Adrenal gland (tissue), 9 donors: ENCODE measurements at regions not wholly inside any gene's neighbourhood (a gene's known extent, or its start where the extent isn't known, plus 50 kb on each side); places are given as distances from the start of the nearest gene placed in this dataset.

Source experiments
- DNase-seq, 7 donors: peaks; one replicate each; pipeline ENCODE4 v3.0.0-alpha.2; 2019 to 2020
- H3K27ac ChIP-seq, 5 donors: fragments of 200-600 bp; sonication (generic) in 4 of 5; 1 replicate in 3 of 5; 2 replicates in 2 of 5; pipeline versions ENCODE4 v1.5.1 to v1.8.0; 2016 to 2020; ENCODE audit warnings: mild to moderate bottlenecking in 1 of 5
- H3K27me3 ChIP-seq: fragments of 200-600 bp; 2 replicates; pipeline ENCODE4 v1.8.0; 2021
- H3K36me3 ChIP-seq, 2 donors: fragments of 200-600 bp; replicated peaks in 1 of 2; 1 replicate in 1 of 2; 2 replicates in 1 of 2; pipeline versions ENCODE4 v1.5.1 to v1.8.0; 2018 to 2022
- H3K4me1 ChIP-seq, 2 donors: fragments of 200-600 bp; replicated peaks in 1 of 2; 1 replicate in 1 of 2; 2 replicates in 1 of 2; pipeline versions ENCODE4 v1.5.1 to v1.8.0; 2018 to 2021
- H3K4me3 ChIP-seq, 4 donors: fragments of 200-600 bp; sonication (generic) in 3 of 4; one replicate each; pipeline ENCODE4 v1.5.1; 2016 to 2018
- H3K9me3 ChIP-seq, 3 donors: fragments of 200-600 bp; sonication (generic) in 1 of 3; replicated peaks in 1 of 3; 1 replicate in 2 of 3; 2 replicates in 1 of 3; pipeline versions ENCODE4 v1.5.1 to v1.8.0; 2016 to 2021
- POLR2A ChIP-seq, 2 donors: fragments of 450-650 bp; IDR thresholded peaks; one replicate each; pipeline ENCODE4 v1.6.1; 2017; ENCODE audit warnings: antibody characterized with exemption in 2 of 2, mild to moderate bottlenecking in 2 of 2, moderate library complexity in 1 of 2
- WGBS, 4 donors: extraction: QIAGEN DNeasy Blood & Tissue Kit in 2 of 4; methylation state at CpG; one replicate each; pipeline versions ENCODE4 v1.1.5 to v1.1.7; 2013 to 2017; 5-methylcytosine and 5-hydroxymethylcytosine counted together
- intact Hi-C, 2 donors: fragments of 100-400 bp; cut with DNase I; formaldehyde crosslinking; loops; one replicate each; pipeline versions ENCODE4 v1.14.1 to v1.15.0; 2022 to 2023
- TF ChIP-seq, protein P1 (sequence below), 6 experiments: fragments of 450-650 bp in 4 of 6; fragments of 200-600 bp in 2 of 6; sonication (generic) in 1 of 6; IDR thresholded peaks; 1 replicate in 5 of 6; 2 replicates in 1 of 6; pipeline versions ENCODE4 v1.5.1 to v1.8.0; 2016 to 2021; ENCODE audit warnings: antibody characterized with exemption in 6 of 6, mild to moderate bottlenecking in 2 of 6, moderate library complexity in 1 of 6
- donor health status: healthy with polysubstance abuse.
- donor health status: Bipolar disorder and iron deficiency.
- donor health status: DM: yes; HTN: yes; CAD: no.
- donor health status: DM: no; HTN: no; CAD: no.
- donor health status: DM: no; HTN: no; CAD: no.

DNA sequence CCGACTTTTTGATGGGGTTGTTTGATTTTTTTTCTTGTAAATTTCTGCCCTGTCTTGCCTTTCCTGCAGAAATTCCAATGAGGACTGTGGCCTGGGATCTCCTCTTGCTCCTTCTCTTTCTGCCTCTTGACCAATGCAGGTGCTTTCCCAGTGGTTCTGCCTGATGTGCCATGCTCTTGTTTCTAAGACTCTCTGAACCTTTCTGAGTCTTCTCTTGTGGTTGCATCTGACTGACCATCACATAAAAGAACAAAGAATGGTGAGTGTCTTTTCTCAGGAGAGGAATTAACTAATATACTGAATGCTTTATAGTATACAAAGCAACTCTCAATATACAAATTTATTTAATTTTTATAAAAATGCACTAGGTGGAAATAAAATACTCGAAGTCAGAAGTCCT lies 424.6 kb downstream of the TRIB2 start:
- WGBS, 4 donors = 70 to 84% (median 77%) methylated on average over 2 of the region's 2 CpGs
- Histone ChIP-seq H3K36me3 (no peaks in the 10 kb centered on the region), H3K27me3 (no peaks in the 10 kb centered on the region), H3K9me3 (no peaks in the 10 kb centered on the region), H3K4me3 (no peak overlapping the region), H3K27ac (no peak overlapping the region), H3K4me1 (no peaks in the 10 kb centered on the region)
- no peak for DNase-seq
- intact Hi-C loops = no loop called here
- no peak for TF ChIP-seq POLR2A (IDR thresholded peaks at IDR 0.05)
- TF ChIP-seq, protein P1, sequence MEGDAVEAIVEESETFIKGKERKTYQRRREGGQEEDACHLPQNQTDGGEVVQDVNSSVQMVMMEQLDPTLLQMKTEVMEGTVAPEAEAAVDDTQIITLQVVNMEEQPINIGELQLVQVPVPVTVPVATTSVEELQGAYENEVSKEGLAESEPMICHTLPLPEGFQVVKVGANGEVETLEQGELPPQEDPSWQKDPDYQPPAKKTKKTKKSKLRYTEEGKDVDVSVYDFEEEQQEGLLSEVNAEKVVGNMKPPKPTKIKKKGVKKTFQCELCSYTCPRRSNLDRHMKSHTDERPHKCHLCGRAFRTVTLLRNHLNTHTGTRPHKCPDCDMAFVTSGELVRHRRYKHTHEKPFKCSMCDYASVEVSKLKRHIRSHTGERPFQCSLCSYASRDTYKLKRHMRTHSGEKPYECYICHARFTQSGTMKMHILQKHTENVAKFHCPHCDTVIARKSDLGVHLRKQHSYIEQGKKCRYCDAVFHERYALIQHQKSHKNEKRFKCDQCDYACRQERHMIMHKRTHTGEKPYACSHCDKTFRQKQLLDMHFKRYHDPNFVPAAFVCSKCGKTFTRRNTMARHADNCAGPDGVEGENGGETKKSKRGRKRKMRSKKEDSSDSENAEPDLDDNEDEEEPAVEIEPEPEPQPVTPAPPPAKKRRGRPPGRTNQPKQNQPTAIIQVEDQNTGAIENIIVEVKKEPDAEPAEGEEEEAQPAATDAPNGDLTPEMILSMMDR (IDR thresholded peaks at IDR 0.05) = no peak

DNA sequence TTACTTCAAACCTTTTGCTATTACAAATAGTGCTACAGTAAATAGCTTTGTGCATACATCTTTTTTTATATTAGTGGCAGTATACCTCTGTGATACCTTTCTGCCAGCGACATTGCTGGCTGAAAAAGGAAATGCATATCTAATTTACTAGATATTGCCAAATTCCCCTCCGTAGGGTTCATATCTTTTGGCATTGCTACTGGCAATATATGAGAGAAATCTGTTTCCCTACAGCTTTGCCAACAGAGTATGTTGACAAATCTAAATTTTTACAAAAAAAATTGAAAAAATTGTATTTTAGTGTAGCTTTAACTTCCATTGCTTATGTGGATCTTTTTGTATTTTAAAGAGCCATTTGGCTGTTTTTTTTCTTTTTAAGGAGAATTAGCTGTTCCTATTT lies 426.7 kb downstream of the TRIB2 start:
- H3K4me1 ChIP-seq = no peaks in the 10 kb centered on the region
- 60 to 78% (median 68%) methylated on average over 2 of the region's 2 CpGs for WGBS, 4 donors
- H3K27ac ChIP-seq = no peak overlapping the region
- no peaks in the 10 kb centered on the region for H3K9me3 ChIP-seq
- intact Hi-C loops = no loop called here
- H3K4me3 ChIP-seq = no peak overlapping the region
- H3K36me3 ChIP-seq = no peaks in the 10 kb centered on the region
- no peaks in the 10 kb centered on the region for H3K27me3 ChIP-seq
- TF ChIP-seq, protein P1 (IDR thresholded peaks at IDR 0.05) = no peak
- TF ChIP-seq POLR2A (IDR thresholded peaks at IDR 0.05) = no peak
- DNase-seq = no peak

DNA sequence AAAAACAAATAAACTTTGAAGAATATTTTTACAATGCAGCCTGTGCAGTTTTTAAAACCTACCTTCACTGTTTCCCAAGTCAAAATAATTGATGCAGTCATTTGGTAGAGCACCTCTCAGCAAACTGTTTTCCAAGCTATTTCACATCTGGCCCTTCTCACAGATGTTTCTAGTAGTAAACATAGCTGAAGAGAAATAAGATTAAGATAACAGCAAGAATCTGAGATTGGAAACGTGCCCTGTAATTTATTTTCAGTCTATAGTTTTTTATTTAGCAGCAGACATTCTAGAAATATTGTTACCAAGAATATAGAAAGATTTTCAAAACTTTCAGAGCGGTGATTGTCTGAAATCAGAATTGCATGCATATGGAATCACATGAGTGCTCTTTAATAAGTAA lies 440.2 kb downstream of the TRIB2 start:
- DNase-seq = no peak
- H3K4me3 ChIP-seq = no peak overlapping the region
- H3K9me3 ChIP-seq = no peaks in the 10 kb centered on the region
- no peaks in the 10 kb centered on the region for H3K4me1 ChIP-seq
- no peaks in the 10 kb centered on the region for H3K36me3 ChIP-seq
- WGBS, 4 donors = 55 to 63% (median 57%) methylated on average over 2 of the region's 2 CpGs
- TF ChIP-seq, protein P1 (IDR thresholded peaks at IDR 0.05) = no peak
- no peak for TF ChIP-seq POLR2A (IDR thresholded peaks at IDR 0.05)
- no peaks in the 10 kb centered on the region for H3K27me3 ChIP-seq
- intact Hi-C loops = no loop called here
- H3K27ac ChIP-seq = no peak overlapping the region

DNA sequence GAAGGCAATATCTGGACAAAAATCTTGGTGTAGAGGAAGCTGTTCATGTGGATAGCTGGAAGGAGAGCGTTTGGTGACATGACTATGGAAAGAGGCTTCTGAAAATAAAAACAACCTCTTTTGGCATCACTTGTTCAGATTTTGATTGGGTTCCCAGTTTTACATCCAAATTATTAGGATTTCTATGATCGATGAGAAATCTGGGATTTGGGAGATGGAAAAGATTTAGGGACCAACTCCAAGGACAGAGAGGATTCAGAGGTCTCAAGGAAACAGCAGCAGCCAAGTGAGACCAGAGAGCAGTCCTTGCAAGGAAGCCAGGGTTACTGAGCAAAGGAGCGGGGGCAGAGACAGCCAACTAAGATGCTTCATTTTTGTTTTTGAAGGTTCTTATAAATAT lies 441.7 kb downstream of the TRIB2 start:
- no peaks in the 10 kb centered on the region for H3K9me3 ChIP-seq
- intact Hi-C loops = no loop called here
- H3K36me3 ChIP-seq = no peaks in the 10 kb centered on the region
- H3K27ac ChIP-seq = no peak overlapping the region
- WGBS, 4 donors = 60 to 83% (median 73%) methylated on average over 3 of the region's 3 CpGs
- TF ChIP-seq POLR2A (IDR thresholded peaks at IDR 0.05) = no peak
- TF ChIP-seq, protein P1 (IDR thresholded peaks at IDR 0.05) = no peak
- no peak for DNase-seq
- no peaks in the 10 kb centered on the region for H3K4me1 ChIP-seq
- H3K27me3 ChIP-seq = no peaks in the 10 kb centered on the region
- H3K4me3 ChIP-seq = no peak overlapping the region
